ENCODE measurements at regions not wholly inside any gene's neighbourhood (a gene's known extent, or its start where the extent isn't known, plus 50 kb on each side); places are given as distances from the start of the nearest gene placed in this dataset.

DNA sequence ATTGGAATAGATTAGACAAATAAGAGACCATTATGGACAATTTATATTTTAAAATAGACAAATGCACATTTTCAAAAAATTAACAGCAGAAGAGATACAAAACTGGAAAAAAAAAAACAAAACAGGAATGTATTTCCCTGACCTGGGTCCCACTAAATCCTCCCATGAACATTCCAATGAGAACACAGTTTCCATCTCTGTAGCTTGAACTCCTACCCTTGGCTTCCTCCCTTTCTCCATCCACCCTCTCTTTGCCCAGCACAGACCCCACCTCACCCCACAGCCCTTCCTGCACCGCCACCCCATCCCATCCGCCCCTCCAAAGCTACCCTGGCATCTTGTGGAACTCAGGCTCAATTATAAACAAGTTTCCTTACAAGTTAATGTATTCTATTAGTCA lies 71.2 kb upstream of the MPP7 start:
- TF ChIP-seq CTCF (IDR thresholded peaks at IDR 0.05; ENCODE audit: insufficient read depth, low read depth, low read length) (no peak), EZH2 (IDR thresholded peaks at IDR 0.05; ENCODE audit: insufficient read depth, low read length) (no peak)
